ENCODE measurements at regions not wholly inside any gene's neighbourhood (a gene's known extent, or its start where the extent isn't known, plus 50 kb on each side); places are given as distances from the start of the nearest gene placed in this dataset.

GRCh38 chr18:22658318-22658717 lies 240.6 kb upstream of the CTAGE1 start:
- ChIA-PET CTCF (no interaction called here), POLR2A (no interaction called here)
- H3K4me1 Mint-ChIP-seq (ENCODE audit: low read depth), result no peaks in the 10 kb centered on the region
- DNase-seq, result no peak
- intact Hi-C loops (cut with micrococcal nuclease), result no loop called here
- peaks cover 39% of the 10 kb centered on the region for H3K9me3 Mint-ChIP-seq
- H3K27me3 Mint-ChIP-seq, result peaks cover 6% of the 10 kb centered on the region
- H3K27ac Mint-ChIP-seq, result no peak overlapping the region
- H3K36me3 Mint-ChIP-seq, result peaks cover 3% of the 10 kb centered on the region
- H3K4me3 Mint-ChIP-seq, result no peak overlapping the region

DNA sequence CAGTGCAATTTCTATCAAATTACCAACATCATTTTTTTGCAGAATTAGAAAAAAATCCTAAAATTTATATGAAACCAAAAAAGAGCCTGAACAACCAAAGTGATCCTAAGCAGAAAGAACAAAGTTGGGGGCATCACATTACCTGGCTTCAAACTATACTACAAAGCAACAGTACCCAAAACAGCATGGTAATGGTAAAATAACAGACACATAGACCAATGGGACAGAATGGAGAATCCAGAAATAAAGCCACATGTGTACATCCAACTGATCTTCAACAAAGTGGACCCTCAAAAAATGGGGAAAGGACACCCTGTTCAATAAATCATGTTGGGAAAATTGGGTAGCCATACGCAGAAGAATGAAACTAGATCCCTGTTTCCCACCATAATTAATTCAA lies 245.7 kb upstream of the CTAGE1 start:
- H3K27ac Mint-ChIP-seq, result no peak overlapping the region
- POLR2A ChIA-PET, result no interaction called here
- no peaks in the 10 kb centered on the region for H3K27me3 Mint-ChIP-seq
- CTCF ChIA-PET, result no interaction called here
- no peaks in the 10 kb centered on the region for H3K4me1 Mint-ChIP-seq (ENCODE audit: low read depth)
- peaks cover 31% of the 10 kb centered on the region for H3K9me3 Mint-ChIP-seq
- no peak overlapping the region for H3K4me3 Mint-ChIP-seq
- peaks cover 3% of the 10 kb centered on the region for H3K36me3 Mint-ChIP-seq
- intact Hi-C loops (cut with micrococcal nuclease), result no loop called here
- DNase-seq, result no peak

- Mint-ChIP-seq H3K36me3 (peaks cover 3% of the 10 kb centered on the region), H3K4me3 (no peak overlapping the region), H3K4me1 (ENCODE audit: low read depth) (no peaks in the 10 kb centered on the region), H3K9me3 (peaks cover 24% of the 10 kb centered on the region), H3K27ac (no peak overlapping the region), H3K27me3 (no peaks in the 10 kb centered on the region)
- no peak for DNase-seq
- POLR2A ChIA-PET, result no interaction called here
- CTCF ChIA-PET, result no interaction called here
- intact Hi-C loops (cut with micrococcal nuclease), result no loop called here
These were observed 248.8 kb upstream of the CTAGE1 start for GRCh38 chr18:22666411-22666940.

- Mint-ChIP-seq H3K27me3 (no peaks in the 10 kb centered on the region), H3K9me3 (peaks cover 23% of the 10 kb centered on the region)
These were observed 249.4 kb upstream of the CTAGE1 start for GRCh38 chr18:22667156-22667555.

DNA sequence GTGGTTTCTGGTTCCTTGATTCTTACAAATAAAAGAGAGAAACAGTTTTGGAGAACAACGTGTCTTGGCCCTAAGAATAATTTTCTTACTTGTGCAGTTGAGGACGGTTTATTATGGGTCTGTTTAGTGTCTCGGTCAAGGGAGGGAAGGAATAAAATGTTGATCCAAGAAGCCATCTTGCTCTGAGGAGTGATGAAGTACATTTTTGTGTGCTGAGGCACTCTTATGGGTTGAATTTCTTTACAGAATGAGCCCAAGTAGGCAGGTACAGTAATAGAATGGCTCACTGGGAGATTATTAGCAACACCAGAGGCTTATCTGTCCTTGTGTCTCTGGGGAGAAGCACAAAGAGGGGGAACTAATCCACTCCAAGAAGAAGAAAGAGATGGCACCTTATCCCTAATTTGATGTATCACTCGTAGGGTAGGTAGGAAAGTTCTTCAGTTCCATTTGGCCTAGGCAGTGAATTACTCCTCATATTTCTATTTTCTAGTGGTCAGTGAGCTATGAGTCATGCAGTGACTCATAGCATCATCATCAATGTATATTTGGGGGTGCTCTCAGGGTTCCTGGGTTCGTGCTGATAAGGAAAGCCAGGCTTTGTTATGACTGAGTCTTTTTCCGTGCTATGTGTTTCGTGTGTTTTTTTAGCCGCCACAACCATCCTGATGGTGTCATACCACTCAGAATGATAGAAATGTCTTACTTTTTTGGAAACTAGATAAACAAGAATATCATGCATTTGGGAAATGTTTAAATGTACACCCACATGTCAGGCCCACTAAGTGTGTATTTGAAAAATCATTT lies 250.1 kb upstream of the CTAGE1 start:
- H3K27me3 Mint-ChIP-seq, result peaks cover 2% of the 10 kb centered on the region
- no peak overlapping the region for H3K4me3 Mint-ChIP-seq
- ChIA-PET CTCF (no interaction called here), POLR2A (no interaction called here)
- peaks cover 3% of the 10 kb centered on the region for H3K36me3 Mint-ChIP-seq
- intact Hi-C loops (cut with micrococcal nuclease), result no loop called here
- H3K9me3 Mint-ChIP-seq, result peaks cover 20% of the 10 kb centered on the region
- H3K4me1 Mint-ChIP-seq (ENCODE audit: low read depth), result no peaks in the 10 kb centered on the region
- H3K27ac Mint-ChIP-seq, result no peak overlapping the region
- DNase-seq, result no peak

More at GRCh38 chr18:22667156-22667555, 249.4 kb upstream of the CTAGE1 start:
- Mint-ChIP-seq H3K4me3 (no peak overlapping the region), H3K27ac (no peak overlapping the region), H3K4me1 (ENCODE audit: low read depth) (no peaks in the 10 kb centered on the region), H3K36me3 (peaks cover 3% of the 10 kb centered on the region)
- ChIA-PET CTCF (no interaction called here), POLR2A (no interaction called here)
- DNase-seq, result no peak
- intact Hi-C loops (cut with micrococcal nuclease), result no loop called here

DNA sequence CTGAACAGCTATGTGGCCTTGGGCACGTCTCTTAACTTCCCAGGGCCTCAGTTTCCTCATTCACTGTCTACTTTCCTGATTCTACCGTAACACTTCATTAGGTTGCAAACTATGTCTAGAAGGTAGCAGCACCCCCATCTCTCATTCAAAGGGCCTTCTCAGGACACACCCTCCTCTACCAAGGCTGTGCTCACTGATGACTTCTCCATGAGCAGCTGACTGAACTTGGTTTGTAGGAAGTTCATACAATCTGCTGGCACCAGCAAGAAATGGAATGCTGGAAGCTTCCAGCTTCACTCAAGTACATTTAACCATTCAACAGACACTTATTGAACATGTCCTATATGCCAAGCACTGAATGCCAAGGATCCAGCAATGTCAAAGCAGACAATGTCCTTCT lies 250.8 kb upstream of the CTAGE1 start:
- ChIA-PET POLR2A (no interaction called here), CTCF (no interaction called here)
- no peak for DNase-seq
- peaks cover 14% of the 10 kb centered on the region for H3K9me3 Mint-ChIP-seq
- H3K36me3 Mint-ChIP-seq, result peaks cover 3% of the 10 kb centered on the region
- H3K27me3 Mint-ChIP-seq, result peaks cover 2% of the 10 kb centered on the region
- H3K27ac Mint-ChIP-seq, result no peak overlapping the region
- H3K4me3 Mint-ChIP-seq, result no peak overlapping the region
- H3K4me1 Mint-ChIP-seq (ENCODE audit: low read depth), result no peaks in the 10 kb centered on the region
- intact Hi-C loops (cut with micrococcal nuclease), result no loop called here

GRCh38 chr18:22670914-22671313 lies 253.2 kb upstream of the CTAGE1 start:
- Mint-ChIP-seq H3K4me1 (ENCODE audit: low read depth) (no peaks in the 10 kb centered on the region), H3K27me3 (peaks cover 2% of the 10 kb centered on the region), H3K36me3 (no peaks in the 10 kb centered on the region), H3K4me3 (no peak overlapping the region), H3K9me3 (no peaks in the 10 kb centered on the region), H3K27ac (no peak overlapping the region)
- intact Hi-C loops (cut with micrococcal nuclease), result no loop called here
- DNase-seq, result no peak
- POLR2A ChIA-PET, result no interaction called here
- CTCF ChIA-PET, result no interaction called here

- H3K27ac Mint-ChIP-seq, result no peak overlapping the region
- H3K4me1 Mint-ChIP-seq (ENCODE audit: low read depth), result no peaks in the 10 kb centered on the region
- no peaks in the 10 kb centered on the region for H3K9me3 Mint-ChIP-seq
- intact Hi-C loops (cut with micrococcal nuclease), result no loop called here
- peaks cover 2% of the 10 kb centered on the region for H3K27me3 Mint-ChIP-seq
- ChIA-PET CTCF (interaction anchor here (1.1 kb wide), 1 partner anchor 27 kb away, joined by 4 read pairs; no protein-coding TSS in a partner anchor), POLR2A (no interaction called here)
- no peak overlapping the region for H3K4me3 Mint-ChIP-seq
- no peaks in the 10 kb centered on the region for H3K36me3 Mint-ChIP-seq
- DNase-seq, result no peak
These were observed 255.6 kb upstream of the CTAGE1 start for GRCh38 chr18:22673182-22673862.

- Mint-ChIP-seq H3K4me3 (no peak overlapping the region), H3K36me3 (no peaks in the 10 kb centered on the region), H3K27ac (no peak overlapping the region), H3K27me3 (peaks cover 2% of the 10 kb centered on the region), H3K4me1 (ENCODE audit: low read depth) (no peaks in the 10 kb centered on the region), H3K9me3 (no peaks in the 10 kb centered on the region)
- CTCF ChIA-PET, result no interaction called here
- POLR2A ChIA-PET, result no interaction called here
- intact Hi-C loops (cut with micrococcal nuclease), result no loop called here
- DNase-seq, result no peak
These were observed 256.6 kb upstream of the CTAGE1 start for GRCh38 chr18:22674272-22674671.

- DNase-seq, result no peak
- no peaks in the 10 kb centered on the region for H3K9me3 Mint-ChIP-seq
- H3K4me3 Mint-ChIP-seq, result no peak overlapping the region
- no peaks in the 10 kb centered on the region for H3K36me3 Mint-ChIP-seq
- H3K4me1 Mint-ChIP-seq (ENCODE audit: low read depth), result no peaks in the 10 kb centered on the region
- ChIA-PET CTCF (no interaction called here), POLR2A (no interaction called here)
- peaks cover 2% of the 10 kb centered on the region for H3K27me3 Mint-ChIP-seq
- intact Hi-C loops (cut with micrococcal nuclease), result no loop called here
- H3K27ac Mint-ChIP-seq, result no peak overlapping the region
These were observed 257.3 kb upstream of the CTAGE1 start for GRCh38 chr18:22675006-22675405.

DNA sequence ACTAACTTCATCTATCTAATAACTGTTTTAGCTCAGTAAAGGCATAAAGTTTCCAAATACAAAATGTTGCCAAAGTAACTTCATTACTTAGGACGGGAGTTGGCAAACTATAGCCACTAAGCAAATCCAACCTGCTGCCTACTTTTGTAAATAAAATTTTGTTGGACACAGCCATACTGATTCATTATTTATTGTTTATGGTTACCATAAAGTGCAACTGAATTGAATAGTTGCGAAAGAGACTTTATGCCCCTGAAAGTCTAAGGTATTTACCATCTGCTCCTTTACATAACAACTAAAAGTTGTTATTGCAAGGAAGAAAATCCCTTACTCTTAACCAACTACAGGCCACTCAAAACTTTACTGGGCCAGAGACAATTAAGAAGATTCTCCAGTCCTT lies 256.7 kb upstream of the RBBP8 start:
- CTCF ChIA-PET, result no interaction called here
- Mint-ChIP-seq H3K27me3 (peaks cover 2% of the 10 kb centered on the region), H3K4me1 (ENCODE audit: low read depth) (no peaks in the 10 kb centered on the region), H3K4me3 (no peak overlapping the region), H3K36me3 (no peaks in the 10 kb centered on the region), H3K27ac (no peak overlapping the region), H3K9me3 (no peaks in the 10 kb centered on the region)
- POLR2A ChIA-PET, result no interaction called here
- intact Hi-C loops (cut with micrococcal nuclease), result no loop called here
- no peak for DNase-seq

GRCh38 chr18:22678486-22678885 lies 254.6 kb upstream of the RBBP8 start:
- Mint-ChIP-seq H3K36me3 (no peaks in the 10 kb centered on the region), H3K9me3 (no peaks in the 10 kb centered on the region), H3K27ac (no peak overlapping the region), H3K27me3 (no peaks in the 10 kb centered on the region), H3K4me3 (no peak overlapping the region), H3K4me1 (ENCODE audit: low read depth) (no peaks in the 10 kb centered on the region)
- CTCF ChIA-PET, result no interaction called here
- intact Hi-C loops (cut with micrococcal nuclease), result no loop called here
- POLR2A ChIA-PET, result no interaction called here
- DNase-seq, result no peak

- Mint-ChIP-seq H3K27me3 (peaks cover 3% of the 10 kb centered on the region), H3K4me3 (no peak overlapping the region), H3K4me1 (ENCODE audit: low read depth) (no peaks in the 10 kb centered on the region), H3K27ac (no peak overlapping the region), H3K9me3 (no peaks in the 10 kb centered on the region), H3K36me3 (no peaks in the 10 kb centered on the region)
- DNase-seq, result no peak
- CTCF ChIA-PET, result no interaction called here
- intact Hi-C loops (cut with micrococcal nuclease), result no loop called here
- POLR2A ChIA-PET, result interaction anchor here (0.6 kb wide), 1 partner anchor 69 kb away, joined by 3 read pairs; no protein-coding TSS in a partner anchor
These were observed 252.2 kb upstream of the RBBP8 start for GRCh38 chr18:22680944-22681343.
